Trophoblast cell (in vitro differentiated cells and primary cell): ENCODE measurements at regions not wholly inside any gene's neighbourhood (a gene's known extent, or its start where the extent isn't known, plus 50 kb on each side); places are given as distances from the start of the nearest gene placed in this dataset.

Source experiments
- DNase-seq, 2 donors: peaks; one replicate each; pipeline ENCODE4 v3.0.0-alpha.2; 2016
- H2AFZ ChIP-seq: 2 replicates; pipeline ENCODE4 v1.6.1; 2013; ENCODE audit warnings: low read length, moderate library complexity, mild to moderate bottlenecking; ENCODE audit not compliant: insufficient read depth, poor library complexity
- H2AK5ac ChIP-seq: 2 replicates; pipeline ENCODE4 v1.6.1; 2013; ENCODE audit warnings: mild to moderate bottlenecking, low read length
- H2BK120ac ChIP-seq: 2 replicates; pipeline ENCODE4 v1.6.1; 2013; ENCODE audit warnings: low read length, mild to moderate bottlenecking, moderate library complexity; ENCODE audit not compliant: insufficient read depth, poor library complexity
- H2BK12ac ChIP-seq: 2 replicates; pipeline ENCODE4 v1.6.1; 2013; ENCODE audit warnings: mild to moderate bottlenecking, low read length, moderate library complexity
- H2BK5ac ChIP-seq: 2 replicates; pipeline ENCODE4 v1.6.1; 2013; ENCODE audit warnings: low read length, low read depth, moderate library complexity, mild to moderate bottlenecking; ENCODE audit not compliant: poor library complexity
- H3K14ac ChIP-seq: 2 replicates; pipeline ENCODE4 v1.6.1; 2013; ENCODE audit warnings: mild to moderate bottlenecking, low read length
- H3K18ac ChIP-seq: 2 replicates; pipeline ENCODE4 v1.6.1; 2013; ENCODE audit warnings: mild to moderate bottlenecking, low read length
- H3K23ac ChIP-seq: 2 replicates; pipeline ENCODE4 v1.6.1; 2013; ENCODE audit warnings: low read length
- H3K27ac ChIP-seq: 2 replicates; pipeline ENCODE4 v1.5.1; 2013; ENCODE audit warnings: low read depth, mild to moderate bottlenecking, inconsistent platforms, low read length, moderate library complexity
- H3K27me3 ChIP-seq: 2 replicates; pipeline ENCODE4 v1.6.1; 2013; ENCODE audit warnings: inconsistent platforms, mild to moderate bottlenecking, low read length, moderate library complexity; ENCODE audit not compliant: insufficient read depth
- H3K36me3 ChIP-seq, 2 experiments: 1 replicate in 1 of 2; 2 replicates in 1 of 2; pipeline ENCODE4 v1.6.1; 2013; ENCODE audit warnings: low read length in 2 of 2, mild to moderate bottlenecking in 2 of 2, moderate library complexity in 1 of 2; ENCODE audit not compliant: insufficient read depth in 2 of 2, control insufficient read depth in 1 of 2
- H3K4ac ChIP-seq: 2 replicates; pipeline ENCODE4 v1.6.1; 2013; ENCODE audit warnings: low read depth, mild to moderate bottlenecking, low read length, moderate library complexity
- H3K4me1 ChIP-seq, 2 experiments: 1 replicate in 1 of 2; 2 replicates in 1 of 2; pipeline ENCODE4 v1.6.1; 2013; ENCODE audit warnings: low read length in 2 of 2, mild to moderate bottlenecking in 2 of 2, moderate library complexity in 1 of 2; ENCODE audit not compliant: insufficient read depth in 2 of 2, control insufficient read depth in 1 of 2
- H3K4me2 ChIP-seq: 2 replicates; pipeline ENCODE4 v1.6.1; 2013; ENCODE audit warnings: inconsistent platforms, mild to moderate bottlenecking, low read length, moderate library complexity
- H3K4me3 ChIP-seq: 2 replicates; pipeline ENCODE4 v1.5.1; 2013; ENCODE audit warnings: mild to moderate bottlenecking, low read depth, low read length, inconsistent platforms
- H3K79me1 ChIP-seq: one replicate; pipeline ENCODE4 v1.6.1; 2013; ENCODE audit warnings: low read length
- H3K79me2 ChIP-seq: 2 replicates; pipeline ENCODE4 v1.6.1; 2013; ENCODE audit warnings: low read length, mild to moderate bottlenecking; ENCODE audit not compliant: control insufficient read depth, insufficient read depth, poor library complexity
- H3K9ac ChIP-seq: 2 replicates; pipeline ENCODE4 v1.6.1; 2013; ENCODE audit warnings: mild to moderate bottlenecking, low read length
- H3K9me3 ChIP-seq: 2 replicates; pipeline ENCODE4 v1.6.1; 2013; ENCODE audit warnings: low read depth, mild to moderate bottlenecking, control low read depth, inconsistent platforms, low read length; ENCODE audit not compliant: insufficient read depth
- H4K12ac ChIP-seq: 2 replicates; pipeline ENCODE4 v1.6.1; 2013; ENCODE audit warnings: low read depth, mild to moderate bottlenecking, low read length, moderate library complexity
- H4K8ac ChIP-seq: 2 replicates; pipeline ENCODE4 v1.6.1; 2013; ENCODE audit warnings: low read depth, mild to moderate bottlenecking, low read length, moderate library complexity
- H4K91ac ChIP-seq: one replicate; pipeline ENCODE4 v1.6.1; 2013; ENCODE audit warnings: low read depth, mild to moderate bottlenecking, low read length, moderate library complexity
- WGBS: extraction: QIAGEN DNeasy Blood & Tissue Kit; methylation state at CpG from one replicate; pipeline ENCODE4 v1.1.7; 2013; ENCODE audit warnings: missing lambda C conversion rate; ENCODE audit not compliant: insufficient read length, insufficient coverage; ENCODE audit errors: extremely low coverage; 5-methylcytosine and 5-hydroxymethylcytosine counted together

GRCh38 chr2:36294316-36294721 lies 61.3 kb upstream of the CRIM1 start:
- H4K8ac ChIP-seq, result no peak overlapping the region
- WGBS, result no CpG with 5 or more reads among the region's 3 CpGs

DNA sequence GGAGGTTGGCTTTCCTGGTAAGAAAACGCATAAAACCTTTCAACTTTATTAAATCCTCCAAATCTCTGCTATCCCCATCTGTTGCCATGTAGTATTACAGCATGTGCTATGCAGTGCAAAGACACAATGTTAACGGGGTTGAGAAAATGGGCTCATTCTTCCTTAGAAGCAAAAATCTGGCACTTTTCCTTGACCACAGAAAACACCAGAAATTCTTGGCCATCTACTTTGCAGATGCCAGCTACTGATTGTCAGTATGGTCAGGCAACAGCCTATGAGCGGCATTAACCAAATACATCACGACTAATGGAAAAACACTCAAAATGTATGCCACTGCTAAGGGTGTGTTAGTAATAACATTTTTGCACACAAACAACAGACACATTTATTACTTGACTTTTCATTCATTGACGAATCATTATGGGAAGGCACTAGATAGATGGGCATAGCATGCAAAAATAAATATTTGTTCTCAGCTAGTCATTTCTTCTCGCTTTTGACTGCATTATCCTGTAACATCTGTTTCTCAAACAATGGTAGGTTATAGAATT lies 65.2 kb upstream of the CRIM1 start:
- Histone ChIP-seq H3K23ac (no peak overlapping the region), H2AK5ac (no peak overlapping the region), H3K4ac (no peak overlapping the region), H4K8ac (no peak overlapping the region), H3K79me2 (no peaks in the 10 kb centered on the region), H3K27me3 (no peaks in the 10 kb centered on the region), H3K36me3 (no peaks in the 10 kb centered on the region), H4K91ac (no peak overlapping the region), H3K9me3 (no peaks in the 10 kb centered on the region), H2BK12ac (no peak overlapping the region), H4K12ac (no peak overlapping the region), H3K14ac (no peak overlapping the region), H3K9ac (no peak overlapping the region), H3K4me1 (no peaks in the 10 kb centered on the region), H2AFZ (no peak overlapping the region), H3K79me1 (no peaks in the 10 kb centered on the region), H3K4me3 (no peak overlapping the region), H3K4me2 (no peak overlapping the region), H2BK120ac (no peak overlapping the region), H3K27ac (no peak overlapping the region), H3K18ac (no peak overlapping the region), H2BK5ac (no peak overlapping the region)
- DNase-seq, result no peak
- no CpG with 5 or more reads among the region's 6 CpGs for WGBS

More at GRCh38 chr2:36294316-36294721, 61.3 kb upstream of the CRIM1 start:
- no peak overlapping the region for H3K4me3 ChIP-seq
- no peaks in the 10 kb centered on the region for H3K4me1 ChIP-seq
- no peak overlapping the region for H3K23ac ChIP-seq
- no peaks in the 10 kb centered on the region for H3K36me3 ChIP-seq
- H4K91ac ChIP-seq, result no peak overlapping the region
- H3K79me2 ChIP-seq, result no peaks in the 10 kb centered on the region
- DNase-seq, result no peak
- no peak overlapping the region for H2AFZ ChIP-seq
- no peak overlapping the region for H2BK120ac ChIP-seq
- no peak overlapping the region for H3K4ac ChIP-seq
- no peak overlapping the region for H3K14ac ChIP-seq
- no peak overlapping the region for H3K18ac ChIP-seq
- no peaks in the 10 kb centered on the region for H3K27me3 ChIP-seq
- H2BK5ac ChIP-seq, result no peak overlapping the region
- no peaks in the 10 kb centered on the region for H3K9me3 ChIP-seq
- no peak overlapping the region for H2AK5ac ChIP-seq
- H3K79me1 ChIP-seq, result no peaks in the 10 kb centered on the region
- no peak overlapping the region for H3K27ac ChIP-seq
- no peak overlapping the region for H4K12ac ChIP-seq
- no peak overlapping the region for H3K9ac ChIP-seq
- no peak overlapping the region for H2BK12ac ChIP-seq
- no peak overlapping the region for H3K4me2 ChIP-seq

- no peak for DNase-seq
- no peak overlapping the region for H3K27ac ChIP-seq
- H2BK120ac ChIP-seq, result no peak overlapping the region
- no peak overlapping the region for H2BK5ac ChIP-seq
- H3K27me3 ChIP-seq, result no peaks in the 10 kb centered on the region
- H3K9ac ChIP-seq, result no peak overlapping the region
- no peak overlapping the region for H3K4ac ChIP-seq
- H4K12ac ChIP-seq, result no peak overlapping the region
- H3K23ac ChIP-seq, result no peak overlapping the region
- H3K14ac ChIP-seq, result no peak overlapping the region
- no peak overlapping the region for H4K8ac ChIP-seq
- no peak overlapping the region for H2AFZ ChIP-seq
- no peak overlapping the region for H4K91ac ChIP-seq
- no peak overlapping the region for H2AK5ac ChIP-seq
- no peak overlapping the region for H2BK12ac ChIP-seq
- H3K4me3 ChIP-seq, result no peak overlapping the region
- no peak overlapping the region for H3K4me2 ChIP-seq
- H3K79me2 ChIP-seq, result no peaks in the 10 kb centered on the region
- no peaks in the 10 kb centered on the region for H3K4me1 ChIP-seq
- H3K79me1 ChIP-seq, result no peaks in the 10 kb centered on the region
- H3K9me3 ChIP-seq, result no peaks in the 10 kb centered on the region
- no peak overlapping the region for H3K18ac ChIP-seq
- H3K36me3 ChIP-seq, result no peaks in the 10 kb centered on the region
- WGBS, result no CpG with 5 or more reads among the region's 1 CpG
These were observed 65.8 kb upstream of the CRIM1 start for GRCh38 chr2:36289731-36290130.

GRCh38 chr2:36287363-36288275 lies 68.0 kb upstream of the CRIM1 start:
- H3K4me3 ChIP-seq, result no peak overlapping the region
- H4K91ac ChIP-seq, result no peak overlapping the region
- H3K23ac ChIP-seq, result no peak overlapping the region
- WGBS, result no CpG with 5 or more reads among the region's 6 CpGs
- no peak for DNase-seq
- no peak overlapping the region for H2AK5ac ChIP-seq
- no peak overlapping the region for H4K12ac ChIP-seq
- no peak overlapping the region for H3K18ac ChIP-seq
- H3K36me3 ChIP-seq, result no peaks in the 10 kb centered on the region
- H3K9ac ChIP-seq, result no peak overlapping the region
- no peaks in the 10 kb centered on the region for H3K27me3 ChIP-seq
- H2AFZ ChIP-seq, result no peak overlapping the region
- H2BK5ac ChIP-seq, result no peak overlapping the region
- H3K4ac ChIP-seq, result no peak overlapping the region
- no peak overlapping the region for H2BK12ac ChIP-seq
- no peak overlapping the region for H2BK120ac ChIP-seq
- no peak overlapping the region for H4K8ac ChIP-seq
- no peak overlapping the region for H3K4me2 ChIP-seq
- no peak overlapping the region for H3K14ac ChIP-seq
- H3K27ac ChIP-seq, result no peak overlapping the region
- no peaks in the 10 kb centered on the region for H3K79me2 ChIP-seq
- H3K9me3 ChIP-seq, result no peaks in the 10 kb centered on the region
- H3K4me1 ChIP-seq, result no peaks in the 10 kb centered on the region
- H3K79me1 ChIP-seq, result no peaks in the 10 kb centered on the region
